ENCODE measurements at regions not wholly inside any gene's neighbourhood (a gene's known extent, or its start where the extent isn't known, plus 50 kb on each side); places are given as distances from the start of the nearest gene placed in this dataset.

DNA sequence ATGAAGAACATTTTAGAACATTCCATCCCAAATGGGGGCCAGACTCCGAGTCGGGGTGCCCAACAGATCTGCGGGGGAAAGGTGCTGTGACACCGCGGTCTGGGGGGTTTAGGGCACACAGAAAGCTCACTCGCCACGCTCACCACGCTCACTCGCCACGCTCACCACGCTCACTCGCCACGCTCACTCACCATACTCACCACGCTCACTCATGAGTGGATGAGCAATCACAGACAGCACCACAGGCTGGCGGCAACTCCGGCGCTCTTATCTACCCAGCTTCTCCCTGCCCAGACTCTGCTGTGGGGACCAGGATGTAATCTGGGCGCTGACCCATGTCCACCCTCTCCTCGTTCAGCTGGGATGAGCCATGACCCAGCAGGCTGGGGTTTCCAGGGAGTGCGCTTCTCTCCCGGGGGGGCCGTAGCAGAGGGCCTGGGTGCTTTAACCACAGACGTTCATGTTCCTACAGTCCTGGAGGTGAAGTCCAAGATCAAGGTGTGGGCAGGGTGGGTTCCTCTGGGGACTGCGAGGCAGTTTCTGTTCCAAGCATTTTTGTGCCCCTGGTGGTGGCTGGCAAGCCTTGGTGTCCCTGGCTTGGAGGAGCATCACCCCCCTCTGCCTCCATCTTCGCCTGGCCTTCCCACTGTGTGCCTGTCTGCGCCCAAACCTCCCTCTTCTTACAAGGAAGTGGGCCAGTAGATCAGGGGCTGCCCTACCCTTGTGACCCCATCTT is 141.2 kb downstream of the CTTN start:
- TF ChIP-seq CTCF (IDR thresholded peaks at IDR 0.05; ENCODE audit: unreplicated experiment in 3 of 3): no peak
- no peak overlapping the region for H3K4me3 Mint-ChIP-seq
- H3K27ac Mint-ChIP-seq: peak overlapping the region in 1 of 3 experiments; percentile 69
- H3K4me1 Mint-ChIP-seq: no peaks in the 10 kb centered on the region
- peaks cover 6% of the 10 kb centered on the region for H3K9me3 Mint-ChIP-seq
- H3K27me3 Mint-ChIP-seq (ENCODE audit: low read depth): peaks cover 11% of the 10 kb centered on the region
- no peaks in the 10 kb centered on the region for H3K36me3 Mint-ChIP-seq (ENCODE audit: low read depth)

- no peak overlapping the region for H3K4me3 Mint-ChIP-seq
- H3K27me3 Mint-ChIP-seq (ENCODE audit: low read depth): peaks cover 11% of the 10 kb centered on the region
- no peaks in the 10 kb centered on the region for H3K36me3 Mint-ChIP-seq (ENCODE audit: low read depth)
- H3K27ac Mint-ChIP-seq: no peak overlapping the region
- no peak for TF ChIP-seq CTCF (IDR thresholded peaks at IDR 0.05; ENCODE audit: unreplicated experiment in 3 of 3)
- H3K9me3 Mint-ChIP-seq: peaks cover 4% of the 10 kb centered on the region
- H3K4me1 Mint-ChIP-seq: peaks cover under 1% of the 10 kb centered on the region
These were observed 141.9 kb downstream of the CTTN start for GRCh38 chr11:70540196-70540595.

DNA sequence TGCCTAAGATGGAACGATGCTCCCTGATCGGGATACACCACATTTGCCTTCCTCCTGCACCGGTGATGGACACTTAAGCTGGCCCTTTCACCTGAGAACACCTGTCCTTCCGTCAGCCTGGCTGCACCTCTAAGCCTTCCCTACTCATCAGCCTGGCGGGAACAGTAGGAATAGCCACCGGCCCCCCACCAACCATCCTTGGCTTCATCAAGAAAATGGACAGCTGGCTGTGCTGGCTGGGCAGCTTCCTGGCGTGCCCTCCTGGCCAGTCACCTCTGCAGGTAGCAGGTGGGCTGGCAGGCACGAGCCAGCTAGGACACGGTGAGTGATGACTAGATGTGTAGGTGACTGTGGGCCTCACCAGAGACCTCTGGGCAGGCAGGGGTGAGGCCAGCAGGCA is 142.8 kb downstream of the CTTN start:
- TF ChIP-seq CTCF (IDR thresholded peaks at IDR 0.05; ENCODE audit: unreplicated experiment in 3 of 3): no peak
- Mint-ChIP-seq H3K9me3 (peaks cover 3% of the 10 kb centered on the region), H3K27ac (no peak overlapping the region), H3K4me1 (peaks cover 6% of the 10 kb centered on the region), H3K27me3 (ENCODE audit: low read depth) (peaks cover 16% of the 10 kb centered on the region), H3K4me3 (no peak overlapping the region), H3K36me3 (ENCODE audit: low read depth) (no peaks in the 10 kb centered on the region)

DNA sequence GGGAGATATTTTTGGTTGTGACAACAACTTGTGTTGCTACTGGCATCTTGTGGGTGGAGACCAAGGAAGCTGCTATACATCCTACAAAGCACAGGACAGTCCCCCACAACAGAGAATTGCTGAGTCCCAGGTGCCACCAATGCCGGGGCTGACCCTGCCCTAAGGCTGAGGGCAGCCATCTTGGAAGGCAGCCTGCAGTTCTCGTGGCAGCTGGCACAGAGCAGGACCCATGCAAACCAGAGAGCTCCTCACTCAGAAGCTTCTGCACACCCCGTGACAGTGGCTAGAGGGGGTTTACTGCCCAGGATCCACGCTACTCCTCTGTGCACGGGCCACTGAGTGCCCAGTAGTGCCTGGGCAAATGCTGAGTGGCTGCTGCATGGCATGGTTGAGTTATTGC is 143.4 kb downstream of the CTTN start:
- no peak overlapping the region for H3K4me3 Mint-ChIP-seq
- peaks cover 3% of the 10 kb centered on the region for H3K9me3 Mint-ChIP-seq
- TF ChIP-seq CTCF (IDR thresholded peaks at IDR 0.05; ENCODE audit: unreplicated experiment in 3 of 3): no peak
- no peaks in the 10 kb centered on the region for H3K36me3 Mint-ChIP-seq (ENCODE audit: low read depth)
- H3K27me3 Mint-ChIP-seq (ENCODE audit: low read depth): peaks cover 17% of the 10 kb centered on the region
- peaks cover 6% of the 10 kb centered on the region for H3K4me1 Mint-ChIP-seq
- H3K27ac Mint-ChIP-seq: no peak overlapping the region

DNA sequence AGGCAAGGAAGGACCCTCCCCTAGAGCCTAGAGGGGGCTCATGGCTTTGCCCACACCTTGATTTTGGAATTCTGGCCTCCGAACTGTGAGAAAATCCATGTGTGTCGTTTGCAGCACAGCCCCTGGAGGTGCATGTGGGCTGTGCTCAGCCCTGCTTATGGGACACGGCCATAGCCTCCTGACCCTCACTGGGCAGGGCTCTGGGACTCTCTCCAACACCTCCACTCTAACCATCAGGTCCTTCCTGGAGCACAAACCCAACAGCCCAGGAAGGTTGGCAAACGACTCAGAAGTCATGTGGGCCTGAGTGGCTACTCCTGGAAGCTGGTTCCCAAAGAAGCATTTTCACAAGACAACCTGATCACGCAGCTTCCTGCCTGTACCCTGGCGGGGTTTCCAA is 144.1 kb downstream of the CTTN start:
- TF ChIP-seq CTCF (IDR thresholded peaks at IDR 0.05; ENCODE audit: unreplicated experiment in 3 of 3): no peak
- H3K9me3 Mint-ChIP-seq: peaks cover 3% of the 10 kb centered on the region
- no peak overlapping the region for H3K4me3 Mint-ChIP-seq
- no peaks in the 10 kb centered on the region for H3K36me3 Mint-ChIP-seq (ENCODE audit: low read depth)
- peaks cover 7% of the 10 kb centered on the region for H3K4me1 Mint-ChIP-seq
- H3K27ac Mint-ChIP-seq: no peak overlapping the region
- H3K27me3 Mint-ChIP-seq (ENCODE audit: low read depth): peaks cover 22% of the 10 kb centered on the region

- no peak overlapping the region for H3K4me3 Mint-ChIP-seq
- peaks cover 23% of the 10 kb centered on the region for H3K27me3 Mint-ChIP-seq (ENCODE audit: low read depth)
- TF ChIP-seq CTCF (IDR thresholded peaks at IDR 0.05; ENCODE audit: unreplicated experiment in 3 of 3): no peak
- H3K4me1 Mint-ChIP-seq: peaks cover 11% of the 10 kb centered on the region
- no peak overlapping the region for H3K27ac Mint-ChIP-seq
- peaks cover 3% of the 10 kb centered on the region for H3K9me3 Mint-ChIP-seq
- H3K36me3 Mint-ChIP-seq (ENCODE audit: low read depth): no peaks in the 10 kb centered on the region
These were observed 144.5 kb downstream of the CTTN start for GRCh38 chr11:70542811-70543210.

Measured in nephron (organoid).